Astrocyte (in vitro differentiated cells and primary cell): ENCODE measurements at regions not wholly inside any gene's neighbourhood (a gene's known extent, or its start where the extent isn't known, plus 50 kb on each side); places are given as distances from the start of the nearest gene placed in this dataset.

Experiments
- DNase-seq: peaks from one replicate; pipeline ENCODE4 v3.0.0-alpha.2; 2010; ENCODE audit warnings: low read depth
- FAIRE-seq: peaks from 2 replicates; lab custom pipeline; 2011; peaks lifted over from hg19 to GRCh38; lab: Jason Lieb, UNC
- H2AFZ ChIP-seq: 2 replicates; pipeline ENCODE4 v1.6.0; 2012; ENCODE audit warnings: low read depth, low read length, inconsistent platforms
- H3K27ac ChIP-seq: 2 replicates; pipeline ENCODE4 v1.5.1; 2011; ENCODE audit warnings: low read depth, low read length, inconsistent platforms
- H3K27me3 ChIP-seq: 2 replicates; pipeline ENCODE4 v1.6.0; 2011; ENCODE audit warnings: low read length, inconsistent platforms; ENCODE audit not compliant: insufficient read depth
- H3K36me3 ChIP-seq: 2 replicates; pipeline ENCODE4 v1.5.1; 2011; ENCODE audit warnings: low read length, inconsistent platforms; ENCODE audit not compliant: insufficient read depth
- H3K4me1 ChIP-seq: 2 replicates; pipeline ENCODE4 v1.5.1; 2011; ENCODE audit warnings: low read length, inconsistent platforms; ENCODE audit not compliant: insufficient read depth
- H3K4me2 ChIP-seq: 2 replicates; pipeline ENCODE4 v1.6.0; 2012; ENCODE audit warnings: low read length, inconsistent platforms
- H3K4me3 ChIP-seq: 2 replicates; pipeline ENCODE4 v1.5.1; 2011; ENCODE audit warnings: low read depth, mild to moderate bottlenecking, low read length, inconsistent platforms; ENCODE audit not compliant: insufficient read depth
- H3K79me2 ChIP-seq: 2 replicates; pipeline ENCODE4 v1.6.0; 2012; ENCODE audit warnings: mild to moderate bottlenecking, low read length, inconsistent platforms; ENCODE audit not compliant: insufficient read depth
- H3K9ac ChIP-seq: 2 replicates; pipeline ENCODE4 v1.6.0; 2012; ENCODE audit warnings: mild to moderate bottlenecking, low read length, inconsistent platforms
- H3K9me3 ChIP-seq: 2 replicates; pipeline ENCODE4 v1.5.1; 2012; ENCODE audit warnings: low read depth, mild to moderate bottlenecking, low read length, inconsistent platforms; ENCODE audit not compliant: insufficient read depth
- H4K20me1 ChIP-seq: 2 replicates; pipeline ENCODE4 v1.6.0; 2012; ENCODE audit warnings: low read length, inconsistent platforms; ENCODE audit not compliant: insufficient read depth
- H3K27ac Mint-ChIP-seq: one replicate; pipeline ENCODE4 v1.8.0; 2021; ENCODE audit warnings: mild to moderate bottlenecking, mixed read lengths; ENCODE audit not compliant: unreplicated experiment
- H3K27me3 Mint-ChIP-seq: one replicate; pipeline ENCODE4 v1.8.0; 2021; ENCODE audit warnings: low read depth, mixed read lengths; ENCODE audit not compliant: unreplicated experiment
- H3K36me3 Mint-ChIP-seq: one replicate; pipeline ENCODE4 v1.8.0; 2021; ENCODE audit warnings: low read depth, mixed read lengths; ENCODE audit not compliant: unreplicated experiment
- H3K4me1 Mint-ChIP-seq: one replicate; pipeline ENCODE4 v1.8.0; 2021; ENCODE audit warnings: low read depth, mixed read lengths; ENCODE audit not compliant: unreplicated experiment
- H3K4me3 Mint-ChIP-seq: one replicate; pipeline ENCODE4 v1.8.0; 2021; ENCODE audit warnings: mild to moderate bottlenecking, moderate library complexity, mixed read lengths; ENCODE audit not compliant: unreplicated experiment
- H3K9me3 Mint-ChIP-seq: one replicate; pipeline ENCODE4 v1.8.0; 2021; ENCODE audit warnings: mild to moderate bottlenecking, mixed read lengths; ENCODE audit not compliant: unreplicated experiment
- CTCF ChIP-seq: IDR thresholded peaks from 2 replicates; pipeline ENCODE4 v1.5.1; 2011; ENCODE audit warnings: low read depth, mild to moderate bottlenecking, inconsistent platforms, low read length, moderate library complexity; ENCODE audit not compliant: insufficient read depth
- EZH2 ChIP-seq: IDR thresholded peaks from 2 replicates; pipeline ENCODE4 v1.6.1; 2012; ENCODE audit warnings: mild to moderate bottlenecking, low read length, inconsistent platforms; ENCODE audit not compliant: insufficient read depth

- peak overlapping the region; percentile 13 for H2AFZ ChIP-seq
- Mint-ChIP-seq H3K27me3 (peaks cover 2% of the 10 kb centered on the region), H3K27ac (no peak overlapping the region)
Measured at GRCh38 chr11:82003671-82004515, 729.8 kb downstream of the FAM181B start.

GRCh38 chr11:82003024-82003423, 730.6 kb downstream of the FAM181B start:
- H4K20me1 ChIP-seq: no peaks in the 10 kb centered on the region
- H3K27ac Mint-ChIP-seq: no peak overlapping the region
- peaks cover 3% of the 10 kb centered on the region for H3K9me3 Mint-ChIP-seq
- H2AFZ ChIP-seq: no peak overlapping the region
- H3K4me1 Mint-ChIP-seq: peaks cover 9% of the 10 kb centered on the region
- TF ChIP-seq CTCF (no peak), EZH2 (no peak)
- peaks cover 2% of the 10 kb centered on the region for H3K27me3 Mint-ChIP-seq
- H3K27me3 ChIP-seq: no peaks in the 10 kb centered on the region
- DNase-seq (no peak), FAIRE-seq (no peak)
- no peaks in the 10 kb centered on the region for H3K79me2 ChIP-seq
- H3K9me3 ChIP-seq: no peaks in the 10 kb centered on the region
- no peaks in the 10 kb centered on the region for H3K36me3 Mint-ChIP-seq
- H3K36me3 ChIP-seq: no peaks in the 10 kb centered on the region
- H3K4me3 ChIP-seq: no peak overlapping the region
- no peak overlapping the region for H3K4me3 Mint-ChIP-seq
- peaks cover 8% of the 10 kb centered on the region for H3K4me1 ChIP-seq
- H3K27ac ChIP-seq: peak overlapping the region; percentile 67
- H3K9ac ChIP-seq: peak overlapping the region; percentile 2
- peak overlapping the region; percentile 66 for H3K4me2 ChIP-seq

More at GRCh38 chr11:82003671-82004515, 729.8 kb downstream of the FAM181B start:
- peaks cover 9% of the 10 kb centered on the region for H3K4me1 Mint-ChIP-seq
- no peaks in the 10 kb centered on the region for H3K36me3 Mint-ChIP-seq
- TF ChIP-seq CTCF (no peak), EZH2 (no peak)
- peaks cover under 1% of the 10 kb centered on the region for H3K9me3 Mint-ChIP-seq
- H3K4me1 ChIP-seq: peaks cover 8% of the 10 kb centered on the region
- H3K9me3 ChIP-seq: no peaks in the 10 kb centered on the region
- H4K20me1 ChIP-seq: no peaks in the 10 kb centered on the region
- H3K9ac ChIP-seq: peak overlapping the region; percentile 45
- DNase-seq: peak; percentile 8
- H3K27me3 ChIP-seq: no peaks in the 10 kb centered on the region
- H3K36me3 ChIP-seq: no peaks in the 10 kb centered on the region
- no peak overlapping the region for H3K4me3 ChIP-seq
- no peaks in the 10 kb centered on the region for H3K79me2 ChIP-seq
- no peak for FAIRE-seq
- H3K27ac ChIP-seq: peak overlapping the region; percentile 67
- H3K4me3 Mint-ChIP-seq: no peak overlapping the region
- H3K4me2 ChIP-seq: peak overlapping the region; percentile 66

DNA sequence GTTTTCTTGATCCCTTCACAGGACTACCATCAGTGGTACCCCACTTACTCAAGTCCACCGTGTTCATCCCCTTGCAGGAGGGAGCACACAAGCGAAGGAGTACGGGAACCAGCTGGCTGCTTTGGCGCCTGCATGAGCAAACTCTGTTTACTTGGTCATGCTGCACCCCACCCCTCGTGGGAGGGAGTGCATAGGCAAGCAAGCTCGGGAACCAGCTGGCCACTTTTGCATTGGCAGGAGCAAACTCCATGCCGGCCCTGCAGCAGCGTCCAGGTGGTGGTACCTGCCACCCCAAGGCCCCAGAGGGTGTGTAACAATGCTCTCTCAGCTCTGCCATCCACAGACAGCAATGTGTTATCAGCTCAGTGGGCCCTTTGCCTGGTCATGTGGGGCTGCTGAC, 737.8 kb downstream of the FAM181B start:
- no peak for FAIRE-seq
- H3K4me1 ChIP-seq: no peaks in the 10 kb centered on the region
- no peak for DNase-seq
- no peak overlapping the region for H2AFZ ChIP-seq
- H3K36me3 ChIP-seq: no peaks in the 10 kb centered on the region
- no peak overlapping the region for H3K4me2 ChIP-seq
- no peaks in the 10 kb centered on the region for H3K27me3 ChIP-seq
- no peaks in the 10 kb centered on the region for H3K79me2 ChIP-seq
- H3K4me1 Mint-ChIP-seq: no peaks in the 10 kb centered on the region
- no peaks in the 10 kb centered on the region for H3K9me3 ChIP-seq
- H3K27ac Mint-ChIP-seq: no peak overlapping the region
- no peak overlapping the region for H3K27ac ChIP-seq
- no peak overlapping the region for H3K4me3 ChIP-seq
- no peaks in the 10 kb centered on the region for H3K36me3 Mint-ChIP-seq
- H3K4me3 Mint-ChIP-seq: no peak overlapping the region
- TF ChIP-seq CTCF (no peak), EZH2 (no peak)
- peaks cover 3% of the 10 kb centered on the region for H3K9me3 Mint-ChIP-seq
- no peaks in the 10 kb centered on the region for H4K20me1 ChIP-seq
- H3K27me3 Mint-ChIP-seq: no peaks in the 10 kb centered on the region
- H3K9ac ChIP-seq: no peak overlapping the region
